H1 (cell line): ENCODE measurements at regions not wholly inside any gene's neighbourhood (a gene's known extent, or its start where the extent isn't known, plus 50 kb on each side); places are given as distances from the start of the nearest gene placed in this dataset.

Experiments
- CHD2 ChIP-seq: IDR thresholded peaks from 2 replicates; pipeline ENCODE4 v1.6.1; 2012; ENCODE audit warnings: low read length, improper control_type of control experiment
- JUN ChIP-seq: IDR thresholded peaks from 2 replicates; pipeline ENCODE4 v1.6.1; 2011; ENCODE audit warnings: low read depth, mild to moderate bottlenecking, improper control_type of control experiment, low read length

- TF ChIP-seq JUN (no peak), CHD2 (no peak)
- TF ChIP-seq, all 59 proteins: peak for 0
These were observed 92.0 kb upstream of the RAI14 start (continued) for GRCh38 chr5:34563931-34564709.
